ENCODE measurements at regions not wholly inside any gene's neighbourhood (a gene's known extent, or its start where the extent isn't known, plus 50 kb on each side); places are given as distances from the start of the nearest gene placed in this dataset.

- TF ChIP-seq CTCF (IDR thresholded peaks at IDR 0.05; ENCODE audit: extremely low read depth, low read depth, low read length), result no peak
- Histone ChIP-seq H3K4me3 (ENCODE audit: insufficient read depth, low read length) (no peak overlapping the region), H3K27ac (ENCODE audit: low read depth, low read length) (no peak overlapping the region), H3K79me2 (ENCODE audit: insufficient read depth, low read length) (no peaks in the 10 kb centered on the region), H3K9me3 (ENCODE audit: low read depth, low read length) (no peaks in the 10 kb centered on the region), H3K27me3 (ENCODE audit: insufficient read depth, low read length) (no peaks in the 10 kb centered on the region), H4K20me1 (ENCODE audit: insufficient read depth, low read length) (no peaks in the 10 kb centered on the region), H3K4me2 (ENCODE audit: insufficient read depth, low read length) (no peak overlapping the region), H3K36me3 (ENCODE audit: insufficient read depth, low read length) (no peaks in the 10 kb centered on the region), H3K4me1 (ENCODE audit: insufficient read depth, low read length) (no peaks in the 10 kb centered on the region), H2AFZ (ENCODE audit: low read length) (no peak overlapping the region)
- DNase-seq (ENCODE audit: insufficient read length, low spot score, missing footprints), result no peak
Observed at GRCh38 chr7:37541810-37542443, 93.3 kb upstream of the ELMO1 start.

GRCh38 chr7:37545619-37546534, 97.2 kb upstream of the ELMO1 start:
- Histone ChIP-seq H3K4me3 (ENCODE audit: insufficient read depth, low read length) (no peak overlapping the region), H2AFZ (ENCODE audit: low read length) (no peak overlapping the region), H3K27ac (ENCODE audit: low read depth, low read length) (no peak overlapping the region), H3K79me2 (ENCODE audit: insufficient read depth, low read length) (no peaks in the 10 kb centered on the region), H3K27me3 (ENCODE audit: insufficient read depth, low read length) (no peaks in the 10 kb centered on the region), H3K4me2 (ENCODE audit: insufficient read depth, low read length) (no peak overlapping the region), H4K20me1 (ENCODE audit: insufficient read depth, low read length) (no peaks in the 10 kb centered on the region), H3K36me3 (ENCODE audit: insufficient read depth, low read length) (no peaks in the 10 kb centered on the region), H3K9me3 (ENCODE audit: low read depth, low read length) (no peaks in the 10 kb centered on the region), H3K4me1 (ENCODE audit: insufficient read depth, low read length) (no peaks in the 10 kb centered on the region)
- no peak for TF ChIP-seq CTCF (IDR thresholded peaks at IDR 0.05; ENCODE audit: extremely low read depth, low read depth, low read length)
- no peak for DNase-seq (ENCODE audit: insufficient read length, low spot score, missing footprints)

GRCh38 chr7:37546677-37547076, 98.0 kb upstream of the ELMO1 start:
- no peaks in the 10 kb centered on the region for H3K27me3 ChIP-seq (ENCODE audit: insufficient read depth, low read length)
- H3K4me1 ChIP-seq (ENCODE audit: insufficient read depth, low read length), result no peaks in the 10 kb centered on the region
- no peaks in the 10 kb centered on the region for H3K36me3 ChIP-seq (ENCODE audit: insufficient read depth, low read length)
- no peaks in the 10 kb centered on the region for H3K9me3 ChIP-seq (ENCODE audit: low read depth, low read length)
- H3K79me2 ChIP-seq (ENCODE audit: insufficient read depth, low read length), result no peaks in the 10 kb centered on the region
- TF ChIP-seq CTCF (IDR thresholded peaks at IDR 0.05; ENCODE audit: extremely low read depth, low read depth, low read length), result no peak
- no peak overlapping the region for H3K27ac ChIP-seq (ENCODE audit: low read depth, low read length)
- H4K20me1 ChIP-seq (ENCODE audit: insufficient read depth, low read length), result no peaks in the 10 kb centered on the region
- no peak overlapping the region for H3K4me2 ChIP-seq (ENCODE audit: insufficient read depth, low read length)
- no peak for DNase-seq (ENCODE audit: insufficient read length, low spot score, missing footprints)
- H2AFZ ChIP-seq (ENCODE audit: low read length), result no peak overlapping the region
- H3K4me3 ChIP-seq (ENCODE audit: insufficient read depth, low read length), result no peak overlapping the region
